B cell (primary cell): ENCODE measurements at regions not wholly inside any gene's neighbourhood (a gene's known extent, or its start where the extent isn't known, plus 50 kb on each side); places are given as distances from the start of the nearest gene placed in this dataset.

Experiments used
- EZH2 ChIP-seq: IDR thresholded peaks from 2 replicates; pipeline ENCODE4 v1.6.1; 2012; ENCODE audit warnings: borderline replicate concordance, low read depth, mild to moderate bottlenecking, moderate library complexity, low read length; ENCODE audit not compliant: insufficient read depth, poor library complexity, severe bottlenecking
- TF ChIP-seq, protein P1 (sequence below): fragments of 200-600 bp; IDR thresholded peaks from one replicate; pipeline ENCODE4 v1.8.0; 2022; ENCODE audit warnings: antibody characterized with exemption, mild to moderate bottlenecking

DNA sequence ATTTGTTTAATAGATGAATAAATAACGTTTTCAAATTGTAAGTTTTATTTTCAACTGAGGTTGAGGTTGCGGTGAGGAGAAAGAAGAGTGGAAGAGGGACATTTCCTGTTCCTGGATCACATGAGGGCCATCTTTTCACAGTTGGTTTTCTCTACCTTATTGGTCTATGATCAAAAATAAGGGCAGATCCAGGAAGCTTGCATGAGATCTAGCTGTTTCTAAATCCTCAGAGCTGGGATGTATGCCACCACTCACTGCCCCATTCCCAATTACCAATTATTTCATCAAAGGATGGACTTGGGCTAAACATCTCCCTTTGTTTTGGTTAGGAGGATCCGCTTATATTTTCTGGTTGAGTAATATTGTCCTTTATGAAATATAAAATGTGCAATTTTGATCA lies 104.8 kb upstream of the TLL1 start:
- no peak for TF ChIP-seq EZH2
- TF ChIP-seq, protein P1, sequence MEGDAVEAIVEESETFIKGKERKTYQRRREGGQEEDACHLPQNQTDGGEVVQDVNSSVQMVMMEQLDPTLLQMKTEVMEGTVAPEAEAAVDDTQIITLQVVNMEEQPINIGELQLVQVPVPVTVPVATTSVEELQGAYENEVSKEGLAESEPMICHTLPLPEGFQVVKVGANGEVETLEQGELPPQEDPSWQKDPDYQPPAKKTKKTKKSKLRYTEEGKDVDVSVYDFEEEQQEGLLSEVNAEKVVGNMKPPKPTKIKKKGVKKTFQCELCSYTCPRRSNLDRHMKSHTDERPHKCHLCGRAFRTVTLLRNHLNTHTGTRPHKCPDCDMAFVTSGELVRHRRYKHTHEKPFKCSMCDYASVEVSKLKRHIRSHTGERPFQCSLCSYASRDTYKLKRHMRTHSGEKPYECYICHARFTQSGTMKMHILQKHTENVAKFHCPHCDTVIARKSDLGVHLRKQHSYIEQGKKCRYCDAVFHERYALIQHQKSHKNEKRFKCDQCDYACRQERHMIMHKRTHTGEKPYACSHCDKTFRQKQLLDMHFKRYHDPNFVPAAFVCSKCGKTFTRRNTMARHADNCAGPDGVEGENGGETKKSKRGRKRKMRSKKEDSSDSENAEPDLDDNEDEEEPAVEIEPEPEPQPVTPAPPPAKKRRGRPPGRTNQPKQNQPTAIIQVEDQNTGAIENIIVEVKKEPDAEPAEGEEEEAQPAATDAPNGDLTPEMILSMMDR, result no peak
